CD4-positive, alpha-beta T cell treated with Interferon alpha-2 for 1 hour (primary cell): ENCODE measurements at regions not wholly inside any gene's neighbourhood (a gene's known extent, or its start where the extent isn't known, plus 50 kb on each side); places are given as distances from the start of the nearest gene placed in this dataset.
"Not testable (repeated sequence)": the region's sequence is repeated elsewhere in the genome, so short reads cannot be mapped to it uniquely, and the experiment has no call there.

ENCODE experiments used
- DNase-seq, 2 donors: peaks; one replicate each; pipeline ENCODE4 v3.0.0-alpha.2; 2020 to 2022

GRCh38 chr2:59770651-59771050, 782.8 kb downstream of the BCL11A start:
- DNase-seq = no peak

GRCh38 chr2:59761966-59762365, 791.5 kb downstream of the BCL11A start:
- DNase-seq = no peak

- DNase-seq = no peak
Measured at GRCh38 chr2:59756150-59756549, 797.3 kb downstream of the BCL11A start.

- no peak for DNase-seq
Measured at GRCh38 chr2:59754011-59754735, 799.3 kb downstream of the BCL11A start.

GRCh38 chr2:59752512-59752911, 800.9 kb downstream of the BCL11A start:
- no peak for DNase-seq

- no peak for DNase-seq
Measured at GRCh38 chr2:59752071-59752470, 801.4 kb downstream of the BCL11A start.

- not testable (repeated sequence) for DNase-seq
Measured at GRCh38 chr2:59751214-59751613, 802.2 kb downstream of the BCL11A start.

GRCh38 chr2:59746291-59746690, 807.2 kb downstream of the BCL11A start:
- no peak for DNase-seq

- DNase-seq = no peak
Measured at GRCh38 chr2:59745085-59745484, 808.4 kb downstream of the BCL11A start.

- no peak for DNase-seq
Measured at GRCh38 chr2:59744436-59744835, 809.0 kb downstream of the BCL11A start.

GRCh38 chr2:59741840-59742239, 811.6 kb downstream of the BCL11A start:
- no peak for DNase-seq

GRCh38 chr2:59739166-59739565, 814.3 kb downstream of the BCL11A start:
- no peak for DNase-seq

GRCh38 chr2:59737299-59737698, 816.2 kb downstream of the BCL11A start:
- DNase-seq = no peak

GRCh38 chr2:59734743-59735142, 818.7 kb downstream of the BCL11A start:
- DNase-seq = no peak

- no peak for DNase-seq
Measured at GRCh38 chr2:59733970-59734369, 819.5 kb downstream of the BCL11A start.

GRCh38 chr2:59733567-59733930, 819.9 kb downstream of the BCL11A start:
- DNase-seq = no peak

GRCh38 chr2:59732871-59733566, 820.4 kb downstream of the BCL11A start:
- DNase-seq = no peak

- DNase-seq = no peak
Measured at GRCh38 chr2:59727121-59727590, 826.3 kb downstream of the BCL11A start.

- no peak for DNase-seq
Measured at GRCh38 chr2:59726228-59727120, 827.0 kb downstream of the BCL11A start.

- no peak for DNase-seq
Measured at GRCh38 chr2:59724746-59725145, 828.7 kb downstream of the BCL11A start.

- DNase-seq = no peak
Measured at GRCh38 chr2:59720296-59720866, 833.1 kb downstream of the BCL11A start.

- no peak for DNase-seq
Measured at GRCh38 chr2:59713577-59713976, 839.9 kb downstream of the BCL11A start.

- no peak for DNase-seq
Measured at GRCh38 chr2:59711121-59711520, 842.3 kb downstream of the BCL11A start.
